LNCaP clone FGC (cell line): ENCODE measurements at regions not wholly inside any gene's neighbourhood (a gene's known extent, or its start where the extent isn't known, plus 50 kb on each side); places are given as distances from the start of the nearest gene placed in this dataset.

Source experiments
- DNase-seq: peaks from one replicate; pipeline ENCODE4 v3.0.0-alpha.2; 2011; ENCODE audit warnings: low read depth
- H3K4me3 ChIP-seq: 2 replicates; pipeline ENCODE4 v1.5.1; 2011; ENCODE audit warnings: mild to moderate bottlenecking, low read depth, low read length, control low read depth
- CTCF ChIP-seq: IDR thresholded peaks from 2 replicates; pipeline ENCODE4 v1.5.1; 2012; ENCODE audit warnings: mild to moderate bottlenecking; ENCODE audit not compliant: control insufficient read depth, insufficient read depth; ENCODE audit errors: extremely low read depth

- no peak for DNase-seq
- no peak overlapping the region for H3K4me3 ChIP-seq
- TF ChIP-seq CTCF: no peak
Observed at GRCh38 chr6:88520445-88520844, 354.3 kb upstream of the CNR1 start.

- H3K4me3 ChIP-seq: no peak overlapping the region
- TF ChIP-seq CTCF: no peak
- no peak for DNase-seq
Observed at GRCh38 chr6:88520017-88520338, 353.8 kb upstream of the CNR1 start.

- no peak for TF ChIP-seq CTCF
- no peak for DNase-seq
- H3K4me3 ChIP-seq: no peak overlapping the region
Observed at GRCh38 chr6:88519301-88520016, 353.3 kb upstream of the CNR1 start.

GRCh38 chr6:88517737-88518136, 351.6 kb upstream of the CNR1 start:
- no peak overlapping the region for H3K4me3 ChIP-seq
- no peak for DNase-seq
- no peak for TF ChIP-seq CTCF

- no peak overlapping the region for H3K4me3 ChIP-seq
- no peak for TF ChIP-seq CTCF
- DNase-seq: no peak
Observed at GRCh38 chr6:88513920-88514319, 347.8 kb upstream of the CNR1 start.

- H3K4me3 ChIP-seq: no peak overlapping the region
- TF ChIP-seq CTCF: no peak
- DNase-seq: no peak
Observed at GRCh38 chr6:88513471-88513870, 347.3 kb upstream of the CNR1 start.

GRCh38 chr6:88512951-88513350, 346.8 kb upstream of the CNR1 start:
- DNase-seq: no peak
- no peak overlapping the region for H3K4me3 ChIP-seq
- no peak for TF ChIP-seq CTCF
